AG04449 (cell line): ENCODE measurements at regions not wholly inside any gene's neighbourhood (a gene's known extent, or its start where the extent isn't known, plus 50 kb on each side); places are given as distances from the start of the nearest gene placed in this dataset.
A peak's percentile ranks its signal among the peaks of the same experiment; 100 is the strongest.

Experiments used
- CTCF ChIA-PET: fragments of 350-600 bp; formaldehyde crosslinking; extraction: SDS; loops from one replicate; lab custom pipeline; 2021; ENCODE audit warnings: antibody characterized with exemption; lab: Yijun Ruan, JAX
- POLR2A ChIA-PET: fragments of 400-600, 350-600 bp; formaldehyde crosslinking; extraction: SDS; loops from one replicate; lab custom pipeline; 2020; ENCODE audit warnings: antibody characterized with exemption, inconsistent platforms; lab: Yijun Ruan, JAX
- DNase-seq: peaks from one replicate; pipeline ENCODE4 v3.0.0-alpha.2; 2010; ENCODE audit warnings: low read depth, low spot score
- H3K4me3 ChIP-seq: 2 replicates; pipeline ENCODE4 v1.5.1; 2011; ENCODE audit warnings: low read depth, mild to moderate bottlenecking, control low read depth, low read length
- TF ChIP-seq, protein P1 (sequence below): IDR thresholded peaks from one replicate; pipeline ENCODE4 v1.5.1; 2011; ENCODE audit warnings: mild to moderate bottlenecking, moderate library complexity, low read length, control low read depth, inconsistent platforms; ENCODE audit not compliant: insufficient read depth; ENCODE audit errors: missing control alignments

DNA sequence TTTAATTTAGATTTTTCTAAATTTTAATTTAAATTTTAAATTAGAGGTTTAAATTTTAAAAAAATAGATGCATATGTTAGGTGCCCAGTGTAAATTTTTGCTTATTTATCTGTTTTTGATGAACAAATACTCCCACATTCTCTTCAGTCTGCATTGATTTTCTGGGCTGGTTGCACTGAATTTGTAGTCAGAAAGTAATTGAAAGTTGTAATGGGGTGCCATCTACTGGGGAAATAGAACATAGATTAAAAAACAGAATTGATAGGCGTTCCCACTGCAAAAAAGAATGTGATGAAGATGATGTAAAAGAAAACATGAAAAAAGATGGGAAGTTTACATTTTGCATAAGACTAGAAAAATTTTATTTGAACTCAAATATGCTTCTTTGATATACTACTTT, 51.7 kb upstream of the CCDC85A start:
- CTCF ChIA-PET, result no interaction called here
- TF ChIP-seq, protein P1, sequence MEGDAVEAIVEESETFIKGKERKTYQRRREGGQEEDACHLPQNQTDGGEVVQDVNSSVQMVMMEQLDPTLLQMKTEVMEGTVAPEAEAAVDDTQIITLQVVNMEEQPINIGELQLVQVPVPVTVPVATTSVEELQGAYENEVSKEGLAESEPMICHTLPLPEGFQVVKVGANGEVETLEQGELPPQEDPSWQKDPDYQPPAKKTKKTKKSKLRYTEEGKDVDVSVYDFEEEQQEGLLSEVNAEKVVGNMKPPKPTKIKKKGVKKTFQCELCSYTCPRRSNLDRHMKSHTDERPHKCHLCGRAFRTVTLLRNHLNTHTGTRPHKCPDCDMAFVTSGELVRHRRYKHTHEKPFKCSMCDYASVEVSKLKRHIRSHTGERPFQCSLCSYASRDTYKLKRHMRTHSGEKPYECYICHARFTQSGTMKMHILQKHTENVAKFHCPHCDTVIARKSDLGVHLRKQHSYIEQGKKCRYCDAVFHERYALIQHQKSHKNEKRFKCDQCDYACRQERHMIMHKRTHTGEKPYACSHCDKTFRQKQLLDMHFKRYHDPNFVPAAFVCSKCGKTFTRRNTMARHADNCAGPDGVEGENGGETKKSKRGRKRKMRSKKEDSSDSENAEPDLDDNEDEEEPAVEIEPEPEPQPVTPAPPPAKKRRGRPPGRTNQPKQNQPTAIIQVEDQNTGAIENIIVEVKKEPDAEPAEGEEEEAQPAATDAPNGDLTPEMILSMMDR, result peak; percentile 23
- H3K4me3 ChIP-seq, result no peak overlapping the region
- POLR2A ChIA-PET, result no interaction called here
- peak; percentile 9 for DNase-seq

GRCh38 chr2:56133441-56133840, 50.3 kb upstream of the CCDC85A start:
- H3K4me3 ChIP-seq, result no peak overlapping the region
- no peak for DNase-seq
- TF ChIP-seq, protein P1, result no peak
- ChIA-PET CTCF (interaction anchor here (0.7 to 2.3 kb wide), 6 partner anchors 10 to 424 kb away, joined by 3 to 7 read pairs (median 4); no protein-coding TSS in a partner anchor), POLR2A (no interaction called here)

DNA sequence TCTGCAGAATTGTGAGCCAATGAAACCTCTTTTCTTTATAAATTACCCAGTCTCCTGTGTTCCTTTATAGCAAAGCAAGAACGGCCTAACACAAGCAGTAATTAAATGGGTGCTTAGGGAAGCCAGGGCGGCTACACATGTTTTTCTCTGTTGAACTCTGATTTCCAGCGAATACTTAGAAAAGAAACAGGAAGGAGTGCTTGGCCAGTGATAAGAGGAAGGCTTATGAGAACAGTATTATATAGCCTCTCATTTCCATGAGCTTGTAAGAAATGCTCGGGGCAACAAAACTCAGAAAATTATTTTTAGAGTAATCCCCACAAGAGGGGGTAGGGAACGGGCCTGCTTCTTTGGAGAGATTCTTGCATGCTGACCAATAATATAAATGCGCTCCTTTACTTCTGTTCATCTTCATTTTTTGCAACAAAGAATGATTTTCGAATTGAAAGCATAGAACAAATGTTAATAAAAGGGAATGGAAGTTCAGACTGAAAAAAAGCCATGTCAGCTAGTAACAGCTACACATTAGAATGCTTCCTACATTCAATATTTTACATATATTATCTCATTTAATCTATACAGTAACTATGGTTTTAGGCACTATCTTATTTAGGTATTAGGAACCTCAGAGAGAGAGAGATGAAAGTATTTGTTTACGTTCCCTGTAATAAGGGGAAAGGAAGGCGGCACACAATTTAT, 49.7 kb upstream of the CCDC85A start:
- CTCF ChIA-PET, result interaction anchor here (1.0 to 2.3 kb wide), 5 partner anchors 10 to 416 kb away, joined by 3 to 7 read pairs (median 5); no protein-coding TSS in a partner anchor
- TF ChIP-seq, protein P1, result no peak
- POLR2A ChIA-PET, result no interaction called here
- no peak for DNase-seq
- no peak overlapping the region for H3K4me3 ChIP-seq
